Peyer's patch (tissue), 4 donors: ENCODE measurements at regions not wholly inside any gene's neighbourhood (a gene's known extent, or its start where the extent isn't known, plus 50 kb on each side); places are given as distances from the start of the nearest gene placed in this dataset.

ENCODE experiments used
- CTCF ChIP-seq, 6 experiments: fragments of 450-650 bp in 4 of 6; fragments of 200-600 bp in 2 of 6; sonication (generic) in 1 of 6; IDR thresholded peaks; one replicate each; pipeline ENCODE4 v1.5.1; 2017 to 2019; ENCODE audit warnings: antibody characterized with exemption in 6 of 6, mild to moderate bottlenecking in 3 of 6, moderate library complexity in 1 of 6
- POLR2A ChIP-seq, 2 donors: fragments of 450-650 bp; IDR thresholded peaks; one replicate each; pipeline ENCODE4 v1.5.1; 2017; ENCODE audit warnings: antibody characterized with exemption in 2 of 2, mild to moderate bottlenecking in 2 of 2, moderate library complexity in 2 of 2

- TF ChIP-seq POLR2A (IDR thresholded peaks at IDR 0.05), result no peak
- TF ChIP-seq CTCF (IDR thresholded peaks at IDR 0.05), result no peak
Measured at GRCh38 chr7:116325517-116325916, 115.2 kb downstream of the TES start.
